Hepatocyte (in vitro differentiated cells): ENCODE measurements at regions not wholly inside any gene's neighbourhood (a gene's known extent, or its start where the extent isn't known, plus 50 kb on each side); places are given as distances from the start of the nearest gene placed in this dataset.

Source experiments
- DNase-seq: peaks from one replicate; pipeline ENCODE4 v3.0.0-alpha.2; 2016; ENCODE audit warnings: low spot score
- H2AFZ ChIP-seq: fragments of 200-600 bp; sonication (generic); 2 replicates; pipeline ENCODE4 v1.6.0; 2016; ENCODE audit warnings: antibody characterized with exemption, mild to moderate bottlenecking
- H3K27ac ChIP-seq: fragments of 200-600 bp; sonication (generic); 2 replicates; pipeline ENCODE4 v1.5.1; 2016; ENCODE audit warnings: mild to moderate bottlenecking
- H3K27me3 ChIP-seq: fragments of 200-600 bp; sonication (generic); 2 replicates; pipeline ENCODE4 v1.6.1; 2016
- H3K36me3 ChIP-seq: fragments of 200-600 bp; sonication (generic); replicated peaks from 2 replicates; pipeline ENCODE4 v1.5.1; 2016; ENCODE audit warnings: low read depth; ENCODE audit not compliant: insufficient read depth
- H3K4me1 ChIP-seq: fragments of 200-600 bp; sonication (generic); 2 replicates; pipeline ENCODE4 v1.5.1; 2016; ENCODE audit warnings: mild to moderate bottlenecking, moderate library complexity; ENCODE audit not compliant: insufficient read depth
- H3K4me2 ChIP-seq: fragments of 200-600 bp; sonication (generic); 2 replicates; pipeline ENCODE4 v1.6.0; 2016
- H3K4me3 ChIP-seq: fragments of 200-600 bp; sonication (generic); 2 replicates; pipeline ENCODE4 v1.5.1; 2016; ENCODE audit warnings: mild to moderate bottlenecking
- H3K79me2 ChIP-seq: fragments of 200-600 bp; sonication (generic); 2 replicates; pipeline ENCODE4 v1.6.0; 2017; ENCODE audit warnings: mild to moderate bottlenecking
- H3K9me2 ChIP-seq: fragments of 200-600 bp; sonication (generic); replicated peaks from 2 replicates; pipeline ENCODE4 v1.6.0; 2017; ENCODE audit warnings: mild to moderate bottlenecking; ENCODE audit not compliant: insufficient read depth
- H3K9me3 ChIP-seq: fragments of 200-600 bp; sonication (generic); 2 replicates; pipeline ENCODE4 v1.5.1; 2016; ENCODE audit warnings: low read depth, mild to moderate bottlenecking
- H4K20me1 ChIP-seq: fragments of 200-600 bp; sonication (generic); 2 replicates; pipeline ENCODE4 v1.6.0; 2016; ENCODE audit warnings: mild to moderate bottlenecking; ENCODE audit not compliant: insufficient read depth, poor library complexity, severe bottlenecking
- EZH2 ChIP-seq: fragments of 200-600 bp; sonication (generic); IDR thresholded peaks from 2 replicates; pipeline ENCODE4 v1.6.1; 2016; ENCODE audit warnings: antibody characterized with exemption, mild to moderate bottlenecking, borderline replicate concordance
- EZH2phosphoT487 ChIP-seq: fragments of 200-600 bp; sonication (generic); IDR thresholded peaks from one replicate; pipeline ENCODE4 v1.6.1; 2018; ENCODE audit warnings: antibody characterized with exemption, mild to moderate bottlenecking, low read depth, moderate library complexity; ENCODE audit not compliant: unreplicated experiment, severe bottlenecking
- WGBS: methylation state at CpG from one replicate; pipeline ENCODE4 v1.1.6; 2016; ENCODE audit warnings: low lambda C conversion rate; ENCODE audit errors: missing lambda C conversion rate; 5-methylcytosine and 5-hydroxymethylcytosine counted together
- TF ChIP-seq, protein P1 (sequence below): fragments of 200-600 bp; sonication (generic); IDR thresholded peaks from 2 replicates; pipeline ENCODE4 v1.5.1; 2016; ENCODE audit warnings: antibody characterized with exemption, mild to moderate bottlenecking; ENCODE audit not compliant: poor library complexity

DNA sequence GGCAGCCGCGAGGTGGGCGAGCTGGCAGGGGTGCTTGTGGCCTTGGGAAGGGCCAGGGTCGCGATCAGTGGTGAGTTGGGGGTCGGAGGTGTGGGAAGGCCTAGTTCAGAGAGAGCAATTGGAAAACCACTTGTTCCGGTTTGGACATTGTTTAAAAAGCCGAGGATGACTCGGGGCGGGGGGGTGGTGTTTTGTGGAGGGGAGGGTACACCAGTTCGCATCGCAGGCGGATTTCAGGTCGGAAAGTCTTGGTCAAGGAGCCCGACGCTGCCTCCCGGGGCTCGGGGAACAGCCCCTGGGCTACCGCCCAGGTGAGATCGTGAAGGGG, 66.4 kb downstream of the KPNA2 start:
- Histone ChIP-seq H3K79me2 (peaks cover 49% of the 10 kb centered on the region), H3K4me3 (peak overlapping the region; percentile 50), H3K4me1 (peaks cover 13% of the 10 kb centered on the region), H3K9me3 (no peaks in the 10 kb centered on the region), H3K4me2 (peak overlapping the region; percentile 95), H3K27me3 (no peaks in the 10 kb centered on the region), H2AFZ (peak overlapping the region; percentile 87), H3K9me2 (no peaks in the 10 kb centered on the region), H4K20me1 (peaks cover 12% of the 10 kb centered on the region), H3K36me3 (no peaks in the 10 kb centered on the region), H3K27ac (peak overlapping the region; percentile 95)
- DNase-seq: no peak
- WGBS: 0% methylated on average over 7 of the region's 20 CpGs
- TF ChIP-seq EZH2phosphoT487 (no peak), EZH2 (no peak)
- TF ChIP-seq, protein P1, sequence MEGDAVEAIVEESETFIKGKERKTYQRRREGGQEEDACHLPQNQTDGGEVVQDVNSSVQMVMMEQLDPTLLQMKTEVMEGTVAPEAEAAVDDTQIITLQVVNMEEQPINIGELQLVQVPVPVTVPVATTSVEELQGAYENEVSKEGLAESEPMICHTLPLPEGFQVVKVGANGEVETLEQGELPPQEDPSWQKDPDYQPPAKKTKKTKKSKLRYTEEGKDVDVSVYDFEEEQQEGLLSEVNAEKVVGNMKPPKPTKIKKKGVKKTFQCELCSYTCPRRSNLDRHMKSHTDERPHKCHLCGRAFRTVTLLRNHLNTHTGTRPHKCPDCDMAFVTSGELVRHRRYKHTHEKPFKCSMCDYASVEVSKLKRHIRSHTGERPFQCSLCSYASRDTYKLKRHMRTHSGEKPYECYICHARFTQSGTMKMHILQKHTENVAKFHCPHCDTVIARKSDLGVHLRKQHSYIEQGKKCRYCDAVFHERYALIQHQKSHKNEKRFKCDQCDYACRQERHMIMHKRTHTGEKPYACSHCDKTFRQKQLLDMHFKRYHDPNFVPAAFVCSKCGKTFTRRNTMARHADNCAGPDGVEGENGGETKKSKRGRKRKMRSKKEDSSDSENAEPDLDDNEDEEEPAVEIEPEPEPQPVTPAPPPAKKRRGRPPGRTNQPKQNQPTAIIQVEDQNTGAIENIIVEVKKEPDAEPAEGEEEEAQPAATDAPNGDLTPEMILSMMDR: no peak

DNA sequence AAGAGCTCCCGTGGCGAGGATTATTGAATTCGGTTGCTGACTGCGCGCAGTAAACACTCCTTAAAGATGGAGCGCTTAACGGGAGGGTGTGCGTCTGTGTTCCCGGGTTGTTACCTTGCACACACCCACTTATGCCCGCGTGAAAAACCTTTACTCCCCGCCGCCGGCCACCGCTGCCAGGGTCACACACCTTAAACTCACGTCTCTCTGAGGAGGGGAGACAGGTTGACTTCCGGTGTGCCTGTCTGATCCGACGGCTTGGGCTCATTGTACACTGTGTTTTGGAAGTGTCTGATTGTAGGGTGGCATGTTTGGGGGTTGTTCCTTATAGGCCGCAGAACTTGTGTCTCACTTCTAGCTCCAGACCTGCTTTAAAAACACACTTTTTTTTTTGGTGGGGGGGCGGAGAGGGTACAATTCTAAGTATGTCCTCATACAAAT, 66.8 kb downstream of the KPNA2 start:
- TF ChIP-seq EZH2 (no peak), EZH2phosphoT487 (no peak)
- TF ChIP-seq, protein P1: no peak
- Histone ChIP-seq H3K4me2 (peak overlapping the region; percentile 95), H4K20me1 (peaks cover 16% of the 10 kb centered on the region), H3K27ac (peak overlapping the region; percentile 95), H3K4me3 (peak overlapping the region; percentile 50), H3K4me1 (peaks cover 13% of the 10 kb centered on the region), H3K27me3 (no peaks in the 10 kb centered on the region), H3K36me3 (no peaks in the 10 kb centered on the region), H3K9me3 (no peaks in the 10 kb centered on the region), H2AFZ (peak overlapping the region; percentile 87), H3K79me2 (peaks cover 53% of the 10 kb centered on the region), H3K9me2 (no peaks in the 10 kb centered on the region)
- DNase-seq: peak; percentile 23
- 5% methylated on average over 21 of the region's 21 CpGs for WGBS

DNA sequence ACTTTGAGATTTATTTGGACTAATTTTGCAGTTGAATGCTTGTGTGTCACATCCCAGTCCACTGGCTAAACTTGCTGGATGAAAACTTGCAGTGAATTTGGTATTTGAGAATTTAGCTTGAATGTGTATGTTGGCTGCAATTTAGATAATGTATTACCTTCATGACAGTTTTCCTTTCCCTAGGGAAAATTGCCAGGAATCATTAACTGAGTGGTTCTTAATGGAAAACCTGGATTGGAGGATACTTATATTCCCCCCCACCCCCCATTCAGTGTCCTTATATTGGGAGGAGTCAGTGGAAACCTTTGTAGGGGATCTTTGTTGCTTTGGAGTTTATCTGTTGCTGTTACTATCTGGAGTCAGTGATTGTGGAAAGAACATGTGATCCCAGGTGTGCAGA, 67.6 kb downstream of the KPNA2 start:
- no peak for TF ChIP-seq EZH2
- TF ChIP-seq, protein P1: no peak
- TF ChIP-seq EZH2phosphoT487: no peak
- Histone ChIP-seq H3K27me3 (no peaks in the 10 kb centered on the region), H3K27ac (peak overlapping the region; percentile 95), H3K9me2 (no peaks in the 10 kb centered on the region), H3K4me3 (peak overlapping the region; percentile 50), H3K4me1 (peaks cover 13% of the 10 kb centered on the region), H4K20me1 (peaks cover 18% of the 10 kb centered on the region), H3K4me2 (peak overlapping the region; percentile 95), H2AFZ (no peak overlapping the region), H3K79me2 (peaks cover 61% of the 10 kb centered on the region), H3K36me3 (no peaks in the 10 kb centered on the region), H3K9me3 (peaks cover 4% of the 10 kb centered on the region)
- no peak for DNase-seq

DNA sequence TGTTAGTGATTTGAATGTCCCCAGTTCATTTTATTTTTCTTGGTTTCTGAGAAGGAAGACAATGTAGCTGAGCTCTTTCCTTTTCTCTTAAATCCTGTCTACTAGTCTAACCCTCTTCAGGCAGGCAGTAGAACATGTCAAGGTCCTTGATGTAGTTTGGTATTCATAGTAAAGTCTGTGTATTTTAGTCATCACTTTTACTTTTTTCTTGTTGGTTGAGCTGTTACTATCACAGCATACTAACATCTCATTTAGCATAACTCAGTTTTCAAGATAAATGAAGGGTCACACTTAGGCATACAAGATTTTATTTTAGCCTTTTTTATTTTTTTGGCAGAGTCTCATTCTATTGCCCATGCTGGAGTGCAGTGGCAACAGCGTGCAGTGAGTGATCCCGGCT, 70.5 kb downstream of the KPNA2 start:
- Histone ChIP-seq H3K4me1 (peaks cover 13% of the 10 kb centered on the region), H3K79me2 (peaks cover 91% of the 10 kb centered on the region), H2AFZ (no peak overlapping the region), H3K27me3 (no peaks in the 10 kb centered on the region), H3K27ac (no peak overlapping the region), H3K9me2 (no peaks in the 10 kb centered on the region), H3K9me3 (peaks cover 10% of the 10 kb centered on the region), H3K36me3 (no peaks in the 10 kb centered on the region), H3K4me2 (no peak overlapping the region), H4K20me1 (peaks cover 26% of the 10 kb centered on the region), H3K4me3 (no peak overlapping the region)
- DNase-seq: no peak
- TF ChIP-seq EZH2 (no peak), EZH2phosphoT487 (no peak)
- TF ChIP-seq, protein P1: no peak
- WGBS: 95% methylated on average over 2 of the region's 2 CpGs
